SK-N-MC (cell line): ENCODE measurements at regions not wholly inside any gene's neighbourhood (a gene's known extent, or its start where the extent isn't known, plus 50 kb on each side); places are given as distances from the start of the nearest gene placed in this dataset.

Experiments used
- EZH2 ChIP-seq: fragments of 200-600 bp; sonication (generic); IDR thresholded peaks from one replicate; pipeline ENCODE4 v1.6.1; 2017; ENCODE audit warnings: antibody characterized with exemption
- POLR2AphosphoS5 ChIP-seq: IDR thresholded peaks from 2 replicates; pipeline ENCODE4 v1.6.1; 2012; ENCODE audit warnings: mild to moderate bottlenecking, low read depth, low read length, borderline replicate concordance

GRCh38 chr12:87783467-87783866 lies 245.7 kb downstream of the C12orf50 start:
- no peak for TF ChIP-seq EZH2
- TF ChIP-seq POLR2AphosphoS5, result no peak
